ENCODE measurements at regions not wholly inside any gene's neighbourhood (a gene's known extent, or its start where the extent isn't known, plus 50 kb on each side); places are given as distances from the start of the nearest gene placed in this dataset.
A peak's percentile ranks its signal among the peaks of the same experiment; 100 is the strongest.
"Not testable (repeated sequence)": the region's sequence is repeated elsewhere in the genome, so short reads cannot be mapped to it uniquely, and the experiment has no call there.

DNA sequence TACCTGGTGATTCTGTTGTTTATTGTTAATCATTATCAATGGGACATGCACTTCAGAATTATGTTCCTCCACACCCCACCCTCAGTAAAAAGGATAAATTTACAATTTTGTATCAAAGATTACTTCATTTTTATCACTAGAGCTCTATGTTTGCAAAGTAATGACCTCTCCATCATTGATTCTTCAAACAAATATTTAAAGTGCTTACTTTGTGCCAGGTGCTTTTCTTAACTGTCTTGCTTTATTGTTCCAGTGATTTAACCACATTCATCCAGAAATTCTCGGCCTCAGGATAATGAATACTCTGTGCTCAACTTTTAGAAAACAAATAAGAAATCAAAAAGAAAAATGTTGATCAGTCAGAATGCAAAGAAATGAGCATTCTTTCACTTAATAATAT is 144.9 kb upstream of the FOXP2 start:
- no peak overlapping the region for H3K4me3 ChIP-seq (ENCODE audit: low read depth, low read length)
- H3K27me3 ChIP-seq (ENCODE audit: control insufficient read depth, insufficient read depth, low read length): no peaks in the 10 kb centered on the region
- no peaks in the 10 kb centered on the region for H3K36me3 ChIP-seq (ENCODE audit: control insufficient read depth, insufficient read depth, low read length)
- no peak for DNase-seq (ENCODE audit: low read depth)
- no peak for TF ChIP-seq CTCF (IDR thresholded peaks at IDR 0.05; ENCODE audit: insufficient read depth, low read length, poor library complexity, severe bottlenecking)

- not testable (repeated sequence) for H3K27me3 ChIP-seq (ENCODE audit: control insufficient read depth, insufficient read depth, low read length); DNase-seq (ENCODE audit: low read depth); H3K36me3 ChIP-seq (ENCODE audit: control insufficient read depth, insufficient read depth, low read length); H3K4me3 ChIP-seq (ENCODE audit: low read depth, low read length)
Measured at GRCh38 chr7:114267550-114267949, 147.1 kb upstream of the FOXP2 start.

DNA sequence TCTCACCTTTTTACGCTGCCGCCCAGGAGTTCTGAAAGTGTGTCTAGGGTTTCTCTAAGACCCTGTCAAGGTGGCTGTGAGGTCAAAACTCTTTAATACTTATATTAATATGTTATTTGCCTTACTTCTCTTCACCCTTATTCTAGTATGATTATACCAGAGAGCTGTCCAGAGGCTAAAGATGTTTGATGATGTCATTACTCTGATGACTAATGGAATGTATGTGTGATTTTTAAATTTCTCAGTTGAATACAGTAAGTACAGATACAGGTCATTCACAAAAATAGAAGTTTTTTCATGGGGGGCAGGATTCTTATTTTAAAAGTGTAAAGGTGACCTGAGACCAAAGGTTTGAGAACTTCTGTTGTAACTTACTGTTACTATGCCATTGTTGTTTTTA is 150.6 kb upstream of the FOXP2 start:
- no peak for DNase-seq (ENCODE audit: low read depth)
- Histone ChIP-seq H3K36me3 (ENCODE audit: control insufficient read depth, insufficient read depth, low read length) (no peaks in the 10 kb centered on the region), H3K27me3 (ENCODE audit: control insufficient read depth, insufficient read depth, low read length) (no peaks in the 10 kb centered on the region), H3K4me3 (ENCODE audit: low read depth, low read length) (no peak overlapping the region)
- TF ChIP-seq CTCF (IDR thresholded peaks at IDR 0.05; ENCODE audit: insufficient read depth, low read length, poor library complexity, severe bottlenecking): no peak

DNA sequence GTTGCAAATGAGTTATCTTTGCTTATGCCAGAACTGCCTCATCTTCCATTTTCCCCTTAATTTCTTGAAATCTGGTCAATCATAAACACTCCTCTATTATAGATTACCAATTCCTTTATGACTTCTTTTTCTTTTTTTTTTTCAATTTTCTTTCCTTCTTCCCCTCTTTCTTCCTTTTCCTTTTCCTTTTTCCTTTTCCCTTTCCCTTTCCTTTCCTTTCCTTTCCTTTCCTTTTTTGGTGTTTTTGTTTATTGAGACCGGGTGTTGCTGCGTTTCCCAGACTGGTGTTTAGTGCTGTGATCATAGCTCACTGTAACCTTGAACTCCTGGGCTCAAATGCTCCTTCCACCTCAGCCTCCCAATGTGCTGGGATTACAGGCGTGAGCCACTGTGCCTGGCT is 151.4 kb upstream of the FOXP2 start:
- Histone ChIP-seq H3K36me3 (ENCODE audit: control insufficient read depth, insufficient read depth, low read length) (no peaks in the 10 kb centered on the region), H3K4me3 (ENCODE audit: low read depth, low read length) (no peak overlapping the region), H3K27me3 (ENCODE audit: control insufficient read depth, insufficient read depth, low read length) (no peaks in the 10 kb centered on the region)
- no peak for TF ChIP-seq CTCF (IDR thresholded peaks at IDR 0.05; ENCODE audit: insufficient read depth, low read length, poor library complexity, severe bottlenecking)
- no peak for DNase-seq (ENCODE audit: low read depth)

- no peak overlapping the region for H3K4me3 ChIP-seq (ENCODE audit: low read depth, low read length)
Measured at GRCh38 chr7:114255404-114255841, 159.2 kb upstream of the FOXP2 start.

DNA sequence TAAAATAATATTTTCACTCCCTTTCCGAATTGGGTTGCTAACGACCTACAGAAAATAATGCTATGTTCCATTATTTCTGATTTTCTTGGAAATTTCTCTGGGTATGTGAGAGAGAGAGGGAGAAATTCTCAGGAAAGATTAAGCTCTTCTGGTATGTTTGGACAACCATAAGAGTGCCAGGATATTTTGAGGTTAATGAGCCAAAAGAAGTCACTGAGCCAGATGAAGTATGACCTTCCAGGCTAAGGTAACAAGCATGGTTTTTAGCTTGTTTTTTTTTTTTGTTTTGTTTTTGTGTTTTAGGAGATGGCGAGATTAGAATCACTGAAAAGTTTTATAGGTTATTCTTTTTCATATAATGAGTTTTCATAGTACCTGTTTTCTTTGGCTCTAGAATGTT is 171.0 kb upstream of the FOXP2 start:
- peak; percentile 32 for DNase-seq (ENCODE audit: low read depth)
- Histone ChIP-seq H3K4me3 (ENCODE audit: low read depth, low read length) (no peak overlapping the region), H3K27me3 (ENCODE audit: control insufficient read depth, insufficient read depth, low read length) (no peaks in the 10 kb centered on the region), H3K36me3 (ENCODE audit: control insufficient read depth, insufficient read depth, low read length) (no peaks in the 10 kb centered on the region)
- TF ChIP-seq CTCF (IDR thresholded peaks at IDR 0.05; ENCODE audit: insufficient read depth, low read length, poor library complexity, severe bottlenecking): no peak

More at GRCh38 chr7:114255404-114255841, 159.2 kb upstream of the FOXP2 start:
- TF ChIP-seq CTCF (IDR thresholded peaks at IDR 0.05; ENCODE audit: insufficient read depth, low read length, poor library complexity, severe bottlenecking): no peak
- H3K36me3 ChIP-seq (ENCODE audit: control insufficient read depth, insufficient read depth, low read length): no peaks in the 10 kb centered on the region
- H3K27me3 ChIP-seq (ENCODE audit: control insufficient read depth, insufficient read depth, low read length): no peaks in the 10 kb centered on the region
- no peak for DNase-seq (ENCODE audit: low read depth)
